ENCODE measurements at regions not wholly inside any gene's neighbourhood (a gene's known extent, or its start where the extent isn't known, plus 50 kb on each side); places are given as distances from the start of the nearest gene placed in this dataset.

DNA sequence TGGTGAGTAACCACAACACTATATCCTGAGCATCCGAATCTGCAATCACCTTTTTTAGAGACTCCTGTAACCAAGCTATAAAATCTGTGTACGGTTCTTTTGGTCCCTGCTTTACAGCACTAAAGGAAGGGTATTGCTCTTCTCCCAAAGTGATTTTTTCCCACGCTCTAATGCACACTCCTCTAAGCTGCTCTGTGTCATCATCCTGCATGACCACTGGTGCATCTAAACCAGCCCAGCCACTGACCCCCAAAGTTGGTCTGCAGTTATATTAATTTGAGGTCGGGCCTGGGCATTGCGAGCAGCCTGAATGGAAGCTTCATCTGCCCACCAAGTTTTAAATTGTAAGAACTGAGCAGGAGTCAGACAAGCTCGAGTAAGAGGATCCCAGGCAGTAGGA is 480.0 kb downstream of the PTPRU start:
- no peak overlapping the region for H3K4me2 ChIP-seq (ENCODE audit: low read depth, low read length, poor library complexity, severe bottlenecking)
- H3K9me2 ChIP-seq (replicated peaks; ENCODE audit: low read depth, low read length) = no peaks in the 10 kb centered on the region
- H3K36me3 ChIP-seq (ENCODE audit: insufficient read depth, low read length) = no peaks in the 10 kb centered on the region
- no peak overlapping the region for H3K4me3 ChIP-seq (ENCODE audit: low read length, poor library complexity, severe bottlenecking)
- no peaks in the 10 kb centered on the region for H3K27me3 ChIP-seq (ENCODE audit: insufficient read depth, low read length, poor library complexity, severe bottlenecking)
- TF ChIP-seq EZH2phosphoT487 (IDR thresholded peaks at IDR 0.05; ENCODE audit: borderline replicate concordance) = no peak
- no peak for TF ChIP-seq CTCF (conservative IDR thresholded peaks at IDR 0.05; ENCODE audit: low read length)
- no peaks in the 10 kb centered on the region for H3K4me1 ChIP-seq (ENCODE audit: insufficient read depth, low read length, poor library complexity, severe bottlenecking)
- no peaks in the 10 kb centered on the region for H3F3A ChIP-seq (ENCODE audit: low read depth)
- H2AFZ ChIP-seq (ENCODE audit: low read length) = no peak overlapping the region
- no peak overlapping the region for H3K9ac ChIP-seq (ENCODE audit: low read depth, low read length, poor library complexity, severe bottlenecking)
- no peaks in the 10 kb centered on the region for H3K79me2 ChIP-seq (ENCODE audit: insufficient read depth, low read length)
- H4K20me1 ChIP-seq (ENCODE audit: insufficient read depth, low read length, poor library complexity, severe bottlenecking) = no peaks in the 10 kb centered on the region
- 0 out of 2 replicates have a peak, but pooled peaks cover 3% of the 10 kb centered on the region for H3K9me3 ChIP-seq (ENCODE audit: insufficient read depth, low read depth, low read length)

DNA sequence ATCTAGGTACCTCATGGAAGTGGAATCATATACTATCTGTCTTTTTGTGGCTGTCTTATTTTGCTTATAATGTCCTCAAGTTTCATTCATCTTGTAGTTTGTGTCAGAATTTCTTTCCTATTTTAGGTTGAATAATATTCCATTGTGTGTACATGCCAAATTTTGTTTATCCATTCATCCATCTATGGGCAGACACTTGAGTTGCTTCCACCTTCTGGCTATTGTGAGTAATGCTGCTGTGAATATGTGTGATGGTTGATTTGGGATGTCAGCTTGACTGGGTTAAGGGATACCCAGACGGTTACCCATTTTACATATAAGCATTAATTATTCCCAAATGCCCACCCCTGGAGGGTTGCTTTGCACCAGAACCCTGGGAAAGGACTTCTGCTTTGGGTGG is 477.5 kb downstream of the PTPRU start:
- Histone ChIP-seq H3K9me2 (replicated peaks; ENCODE audit: low read depth, low read length) (no peaks in the 10 kb centered on the region), H3F3A (ENCODE audit: low read depth) (no peaks in the 10 kb centered on the region), H3K27me3 (ENCODE audit: insufficient read depth, low read length, poor library complexity, severe bottlenecking) (no peaks in the 10 kb centered on the region), H3K36me3 (ENCODE audit: insufficient read depth, low read length) (no peaks in the 10 kb centered on the region), H4K20me1 (ENCODE audit: insufficient read depth, low read length, poor library complexity, severe bottlenecking) (no peaks in the 10 kb centered on the region), H3K4me3 (ENCODE audit: low read length, poor library complexity, severe bottlenecking) (no peak overlapping the region), H2AFZ (ENCODE audit: low read length) (no peak overlapping the region), H3K79me2 (ENCODE audit: insufficient read depth, low read length) (no peaks in the 10 kb centered on the region), H3K9me3 (ENCODE audit: insufficient read depth, low read depth, low read length) (no peaks in the 10 kb centered on the region), H3K4me1 (ENCODE audit: insufficient read depth, low read length, poor library complexity, severe bottlenecking) (no peaks in the 10 kb centered on the region), H3K9ac (ENCODE audit: low read depth, low read length, poor library complexity, severe bottlenecking) (no peak overlapping the region), H3K4me2 (ENCODE audit: low read depth, low read length, poor library complexity, severe bottlenecking) (no peak overlapping the region)
- no peak for TF ChIP-seq EZH2phosphoT487 (IDR thresholded peaks at IDR 0.05; ENCODE audit: borderline replicate concordance)
- no peak for TF ChIP-seq CTCF (conservative IDR thresholded peaks at IDR 0.05; ENCODE audit: low read length)

- no peak overlapping the region for H3K4me2 ChIP-seq (ENCODE audit: low read depth, low read length, poor library complexity, severe bottlenecking)
- H3K27me3 ChIP-seq (ENCODE audit: insufficient read depth, low read length, poor library complexity, severe bottlenecking) = no peaks in the 10 kb centered on the region
- TF ChIP-seq EZH2phosphoT487 (IDR thresholded peaks at IDR 0.05; ENCODE audit: borderline replicate concordance) (no peak), CTCF (conservative IDR thresholded peaks at IDR 0.05; ENCODE audit: low read length) (no peak)
- H3K4me3 ChIP-seq (ENCODE audit: low read length, poor library complexity, severe bottlenecking) = no peak overlapping the region
- no peaks in the 10 kb centered on the region for H3K36me3 ChIP-seq (ENCODE audit: insufficient read depth, low read length)
- no peaks in the 10 kb centered on the region for H3F3A ChIP-seq (ENCODE audit: low read depth)
- H3K4me1 ChIP-seq (ENCODE audit: insufficient read depth, low read length, poor library complexity, severe bottlenecking) = no peaks in the 10 kb centered on the region
- no peaks in the 10 kb centered on the region for H3K9me3 ChIP-seq (ENCODE audit: insufficient read depth, low read depth, low read length)
- no peak overlapping the region for H3K9ac ChIP-seq (ENCODE audit: low read depth, low read length, poor library complexity, severe bottlenecking)
- H3K9me2 ChIP-seq (replicated peaks; ENCODE audit: low read depth, low read length) = no peaks in the 10 kb centered on the region
- H3K79me2 ChIP-seq (ENCODE audit: insufficient read depth, low read length) = no peaks in the 10 kb centered on the region
- no peaks in the 10 kb centered on the region for H4K20me1 ChIP-seq (ENCODE audit: insufficient read depth, low read length, poor library complexity, severe bottlenecking)
- H2AFZ ChIP-seq (ENCODE audit: low read length) = no peak overlapping the region
These were observed 476.5 kb downstream of the PTPRU start for GRCh38 chr1:29712801-29713200.
